ENCODE measurements at regions not wholly inside any gene's neighbourhood (a gene's known extent, or its start where the extent isn't known, plus 50 kb on each side); places are given as distances from the start of the nearest gene placed in this dataset.

DNA sequence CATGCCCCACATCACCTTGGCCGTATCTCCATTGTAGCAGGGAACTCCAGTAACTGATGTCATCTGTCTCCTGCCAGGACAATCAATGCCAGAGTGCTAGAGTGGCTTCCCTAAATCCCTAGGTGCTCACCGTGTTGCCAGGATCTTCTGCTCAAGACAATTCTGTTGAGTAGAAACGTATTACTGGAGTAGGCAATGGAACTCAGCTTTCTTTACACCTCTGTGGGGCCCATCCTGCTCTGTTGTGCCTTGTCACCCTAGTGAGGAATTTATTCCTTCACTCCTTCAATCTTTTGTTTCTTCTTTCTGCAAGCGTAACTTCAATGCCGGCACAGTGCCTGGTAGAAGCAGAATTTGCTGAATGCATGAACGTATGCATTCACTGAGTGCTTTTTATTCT, 305.5 kb upstream of the ZMIZ1 start:
- TF ChIP-seq, protein P1, sequence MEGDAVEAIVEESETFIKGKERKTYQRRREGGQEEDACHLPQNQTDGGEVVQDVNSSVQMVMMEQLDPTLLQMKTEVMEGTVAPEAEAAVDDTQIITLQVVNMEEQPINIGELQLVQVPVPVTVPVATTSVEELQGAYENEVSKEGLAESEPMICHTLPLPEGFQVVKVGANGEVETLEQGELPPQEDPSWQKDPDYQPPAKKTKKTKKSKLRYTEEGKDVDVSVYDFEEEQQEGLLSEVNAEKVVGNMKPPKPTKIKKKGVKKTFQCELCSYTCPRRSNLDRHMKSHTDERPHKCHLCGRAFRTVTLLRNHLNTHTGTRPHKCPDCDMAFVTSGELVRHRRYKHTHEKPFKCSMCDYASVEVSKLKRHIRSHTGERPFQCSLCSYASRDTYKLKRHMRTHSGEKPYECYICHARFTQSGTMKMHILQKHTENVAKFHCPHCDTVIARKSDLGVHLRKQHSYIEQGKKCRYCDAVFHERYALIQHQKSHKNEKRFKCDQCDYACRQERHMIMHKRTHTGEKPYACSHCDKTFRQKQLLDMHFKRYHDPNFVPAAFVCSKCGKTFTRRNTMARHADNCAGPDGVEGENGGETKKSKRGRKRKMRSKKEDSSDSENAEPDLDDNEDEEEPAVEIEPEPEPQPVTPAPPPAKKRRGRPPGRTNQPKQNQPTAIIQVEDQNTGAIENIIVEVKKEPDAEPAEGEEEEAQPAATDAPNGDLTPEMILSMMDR (IDR thresholded peaks at IDR 0.05) = no peak
- TF ChIP-seq POLR2A (IDR thresholded peaks at IDR 0.05) = no peak
